Right lobe of liver (tissue), 4 donors: ENCODE measurements at regions not wholly inside any gene's neighbourhood (a gene's known extent, or its start where the extent isn't known, plus 50 kb on each side); places are given as distances from the start of the nearest gene placed in this dataset.

Experiments
- POLR2A ChIP-seq: fragments of 450-650 bp; IDR thresholded peaks from one replicate; pipeline ENCODE4 v1.6.1; 2017; ENCODE audit warnings: antibody characterized with exemption, mild to moderate bottlenecking
- TF ChIP-seq, protein P1 (sequence below), 4 donors: fragments of 200-600 bp in 3 of 4; fragments of 450-650 bp in 1 of 4; IDR thresholded peaks; one replicate each; pipeline versions ENCODE4 v1.5.1 to v1.8.0; 2016 to 2022; ENCODE audit warnings: antibody characterized with exemption in 4 of 4, mild to moderate bottlenecking in 2 of 4
- donor health status: DM: no; HTN: no; CAD: no.
- donor health status: DM: no; HTN: no; CAD: no.
- donor health status: DM: no; HTN: yes; CAD: no.

- TF ChIP-seq, protein P1, sequence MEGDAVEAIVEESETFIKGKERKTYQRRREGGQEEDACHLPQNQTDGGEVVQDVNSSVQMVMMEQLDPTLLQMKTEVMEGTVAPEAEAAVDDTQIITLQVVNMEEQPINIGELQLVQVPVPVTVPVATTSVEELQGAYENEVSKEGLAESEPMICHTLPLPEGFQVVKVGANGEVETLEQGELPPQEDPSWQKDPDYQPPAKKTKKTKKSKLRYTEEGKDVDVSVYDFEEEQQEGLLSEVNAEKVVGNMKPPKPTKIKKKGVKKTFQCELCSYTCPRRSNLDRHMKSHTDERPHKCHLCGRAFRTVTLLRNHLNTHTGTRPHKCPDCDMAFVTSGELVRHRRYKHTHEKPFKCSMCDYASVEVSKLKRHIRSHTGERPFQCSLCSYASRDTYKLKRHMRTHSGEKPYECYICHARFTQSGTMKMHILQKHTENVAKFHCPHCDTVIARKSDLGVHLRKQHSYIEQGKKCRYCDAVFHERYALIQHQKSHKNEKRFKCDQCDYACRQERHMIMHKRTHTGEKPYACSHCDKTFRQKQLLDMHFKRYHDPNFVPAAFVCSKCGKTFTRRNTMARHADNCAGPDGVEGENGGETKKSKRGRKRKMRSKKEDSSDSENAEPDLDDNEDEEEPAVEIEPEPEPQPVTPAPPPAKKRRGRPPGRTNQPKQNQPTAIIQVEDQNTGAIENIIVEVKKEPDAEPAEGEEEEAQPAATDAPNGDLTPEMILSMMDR (IDR thresholded peaks at IDR 0.05) = no peak
- TF ChIP-seq POLR2A = no peak
Measured at GRCh38 chr16:77133706-77134105, 57.3 kb upstream of the MON1B start.
